HL-60/S4 treated with retinoic acid at 250 ng/mL for 4 days and 3 days (cell line): ENCODE measurements at regions not wholly inside any gene's neighbourhood (a gene's known extent, or its start where the extent isn't known, plus 50 kb on each side); places are given as distances from the start of the nearest gene placed in this dataset.

ENCODE experiments used
- in situ Hi-C: fragments of 300-500 bp; cut with MboI; formaldehyde crosslinking; loops from 2 replicates; pipeline ENCODE4 v1.7.0; 2022; ENCODE audit warnings: low sequenced_read_pairs

DNA sequence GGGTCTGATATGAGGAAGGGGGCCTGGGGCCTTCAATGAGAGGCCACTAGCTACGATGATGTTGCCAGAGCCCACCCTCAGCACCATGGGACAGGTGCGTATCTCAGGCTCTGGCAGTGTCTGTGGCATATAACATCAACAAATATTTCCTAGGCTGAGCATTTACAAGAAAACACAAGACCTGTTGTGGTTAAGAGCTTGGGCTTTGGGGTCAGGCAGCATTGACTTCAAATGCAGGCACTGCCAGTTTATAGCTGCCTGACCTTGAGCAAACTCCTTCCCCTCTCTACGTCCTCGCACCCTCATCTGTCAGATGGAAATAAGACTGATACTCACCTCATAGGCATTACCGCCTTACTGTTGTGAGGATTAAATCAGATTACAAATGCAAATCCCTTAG is 156.0 kb downstream of the KATNAL1 start:
- in situ Hi-C loops: no loop called here

DNA sequence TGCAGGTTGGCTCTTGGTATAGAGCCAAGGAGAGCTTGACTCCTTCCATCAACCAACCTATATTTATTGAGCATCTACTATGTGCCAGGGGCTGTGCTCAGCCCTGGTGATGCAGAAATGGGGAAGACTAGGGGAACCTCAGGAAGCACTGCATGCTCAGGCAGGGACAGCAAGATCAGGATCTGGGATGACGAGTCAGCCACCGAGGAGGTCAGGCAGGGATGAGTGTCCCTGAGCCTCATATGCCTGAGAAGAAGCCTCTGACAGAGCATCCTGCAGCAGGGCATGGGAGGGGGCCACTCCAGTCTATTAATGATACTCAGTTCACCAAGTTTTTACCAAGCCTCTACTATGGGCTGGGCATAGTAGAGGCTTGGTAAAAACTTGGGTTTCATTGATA is 158.1 kb downstream of the KATNAL1 start:
- in situ Hi-C loops: loop anchor here (25.0 kb wide), 1 partner anchor 413 kb away; no protein-coding TSS in a partner anchor

GRCh38 chr13:30148786-30149185 is 158.6 kb downstream of the KATNAL1 start:
- in situ Hi-C loops: loop anchor here (25.0 kb wide), 1 partner anchor 414 kb away; no protein-coding TSS in a partner anchor

DNA sequence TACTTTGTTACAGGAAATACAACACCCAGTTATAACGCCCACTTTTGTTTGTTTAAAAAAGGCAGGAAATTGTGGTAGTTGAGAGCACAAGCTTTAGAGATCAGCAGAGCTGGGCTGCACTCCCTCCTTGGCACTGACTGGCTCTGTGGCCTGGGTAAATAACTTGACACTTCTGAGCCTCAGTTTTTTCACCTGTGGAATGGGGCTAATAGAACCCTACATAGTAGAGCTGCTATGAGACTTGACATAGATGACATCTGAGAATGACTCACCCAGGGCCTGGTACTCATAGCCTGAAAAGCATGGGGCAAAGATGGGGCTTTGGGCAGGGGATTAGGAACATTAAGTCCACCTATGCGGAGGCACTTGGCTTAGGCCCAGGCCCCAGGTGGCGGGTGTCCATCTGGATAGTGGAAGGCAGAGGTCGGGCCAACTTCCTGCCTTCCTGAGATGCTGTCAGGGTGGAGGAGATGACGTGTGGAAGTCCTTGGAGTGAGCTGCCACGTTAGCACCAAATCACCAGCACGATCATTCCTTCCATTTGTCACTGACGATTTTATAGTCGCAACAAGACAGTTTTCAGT is 159.1 kb downstream of the KATNAL1 start:
- in situ Hi-C loops: loop anchor here (25.0 kb wide), 1 partner anchor 414 kb away; no protein-coding TSS in a partner anchor

DNA sequence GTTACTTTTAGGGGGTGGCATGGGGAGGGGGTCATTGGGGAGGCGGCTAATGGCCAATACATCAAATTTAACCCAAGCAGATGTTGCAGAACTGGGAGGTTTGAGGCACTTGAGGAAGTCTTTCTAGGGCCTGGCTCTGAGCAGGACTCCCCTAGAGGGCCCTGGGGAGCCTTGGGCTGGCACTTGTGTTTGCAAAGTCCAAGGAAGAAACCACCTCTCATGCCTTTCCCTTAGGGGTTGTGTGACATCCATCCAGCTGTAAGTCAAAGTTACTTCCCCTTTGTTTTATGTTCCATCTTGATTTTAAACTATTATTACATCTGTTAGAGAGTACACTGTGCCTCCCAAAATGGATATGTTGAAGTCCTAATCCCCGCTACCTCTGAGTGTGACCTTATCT is 159.9 kb downstream of the KATNAL1 start:
- in situ Hi-C loops: loop anchor here (25.0 kb wide), 1 partner anchor 415 kb away; no protein-coding TSS in a partner anchor

DNA sequence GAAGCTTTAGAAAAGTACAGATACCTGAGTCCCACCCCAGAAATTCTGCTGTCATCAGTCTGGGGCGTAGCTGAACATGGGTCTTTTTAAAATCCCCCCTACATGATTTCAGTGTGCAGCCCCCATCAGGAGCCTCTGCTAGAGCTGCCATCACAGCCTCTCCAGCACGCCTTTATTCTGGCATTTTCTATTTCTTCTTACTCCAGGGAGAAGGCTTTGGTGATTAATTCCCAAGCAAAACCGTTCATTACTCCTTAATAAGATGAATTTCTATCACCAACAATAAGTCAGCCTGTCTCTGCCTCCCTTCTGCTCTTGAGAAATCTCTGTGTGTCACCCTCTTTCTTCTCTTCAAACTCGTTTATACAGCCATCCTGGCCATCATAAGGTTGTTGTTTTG is 160.3 kb downstream of the KATNAL1 start:
- in situ Hi-C loops: loop anchor here (25.0 kb wide), 1 partner anchor 415 kb away; no protein-coding TSS in a partner anchor

- in situ Hi-C loops: loop anchor here (25.0 kb wide), 1 partner anchor 416 kb away; no protein-coding TSS in a partner anchor
Measured at GRCh38 chr13:30145709-30146367, 161.5 kb downstream of the KATNAL1 start.

- in situ Hi-C loops: loop anchor here (25.0 kb wide), 1 partner anchor 418 kb away; no protein-coding TSS in a partner anchor
Measured at GRCh38 chr13:30143666-30144400, 163.5 kb downstream of the KATNAL1 start.

- in situ Hi-C loops: loop anchor here (25.0 kb wide), 1 partner anchor 420 kb away; no protein-coding TSS in a partner anchor
Measured at GRCh38 chr13:30142486-30143211, 164.7 kb downstream of the KATNAL1 start.

- in situ Hi-C loops: loop anchor here (25.0 kb wide), 1 partner anchor 420 kb away; no protein-coding TSS in a partner anchor
Measured at GRCh38 chr13:30141775-30142485, 165.4 kb downstream of the KATNAL1 start.

DNA sequence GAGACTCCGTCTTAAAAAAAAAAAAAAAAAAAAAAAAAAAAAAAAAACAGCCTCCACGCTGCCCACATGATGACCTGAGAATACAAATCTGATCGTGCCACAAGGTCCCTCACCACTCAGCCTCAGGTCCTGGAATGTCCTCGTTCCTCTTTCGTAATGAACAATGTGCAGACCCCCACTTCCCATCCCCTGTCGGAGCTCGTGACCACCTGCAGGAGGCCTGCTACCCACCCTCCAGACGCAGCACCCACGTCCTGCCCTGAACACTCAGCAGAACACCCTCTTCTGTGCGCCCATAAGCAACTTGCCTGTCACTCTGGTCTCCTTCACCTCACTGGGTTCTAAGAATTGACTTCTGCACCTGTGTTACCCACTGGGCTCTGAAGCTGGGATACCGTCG is 166.4 kb downstream of the KATNAL1 start:
- in situ Hi-C loops: loop anchor here (25.0 kb wide), 1 partner anchor 421 kb away; no protein-coding TSS in a partner anchor

DNA sequence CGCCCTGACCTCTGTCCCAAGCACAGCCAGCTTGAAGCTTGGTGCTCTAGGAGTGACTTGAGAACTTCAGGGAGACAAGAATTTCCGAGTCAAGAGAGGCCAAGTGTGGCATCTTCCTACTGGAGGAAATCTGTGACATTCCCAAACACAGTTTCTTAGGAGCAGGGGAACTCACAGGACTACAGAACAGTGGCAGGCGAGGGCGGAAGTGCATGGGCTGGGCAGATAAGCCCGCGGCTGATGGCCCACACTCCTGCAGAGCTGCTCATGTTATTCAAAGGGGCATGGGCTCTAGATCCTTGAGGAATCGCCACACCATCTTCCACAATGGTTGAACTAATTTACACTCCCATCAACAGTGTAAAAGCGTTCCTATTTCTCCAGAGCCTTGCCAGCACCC is 168.8 kb downstream of the KATNAL1 start:
- in situ Hi-C loops: loop anchor here (25.0 kb wide), 1 partner anchor 424 kb away; no protein-coding TSS in a partner anchor

DNA sequence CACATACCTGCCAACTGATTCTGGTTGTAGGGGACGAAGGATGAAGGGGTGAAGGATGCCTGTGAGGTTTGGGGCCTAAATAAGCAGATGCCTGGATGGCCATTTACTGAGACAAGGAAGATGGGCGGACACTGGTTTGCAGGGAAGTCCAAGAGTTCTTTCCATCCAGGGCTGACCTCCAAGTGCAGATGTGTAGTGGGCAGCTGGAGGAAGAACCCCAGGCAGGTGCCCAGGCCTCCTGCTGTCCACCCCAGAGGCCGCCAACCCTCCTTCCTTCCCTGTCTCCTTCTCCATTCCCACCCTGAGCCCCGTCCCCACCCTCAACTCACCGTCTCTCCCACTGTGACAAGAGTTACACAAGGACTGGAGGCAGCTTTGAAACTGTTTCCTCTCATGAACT is 171.5 kb downstream of the KATNAL1 start:
- in situ Hi-C loops: loop anchor here (25.0 kb wide), 1 partner anchor 426 kb away; no protein-coding TSS in a partner anchor

DNA sequence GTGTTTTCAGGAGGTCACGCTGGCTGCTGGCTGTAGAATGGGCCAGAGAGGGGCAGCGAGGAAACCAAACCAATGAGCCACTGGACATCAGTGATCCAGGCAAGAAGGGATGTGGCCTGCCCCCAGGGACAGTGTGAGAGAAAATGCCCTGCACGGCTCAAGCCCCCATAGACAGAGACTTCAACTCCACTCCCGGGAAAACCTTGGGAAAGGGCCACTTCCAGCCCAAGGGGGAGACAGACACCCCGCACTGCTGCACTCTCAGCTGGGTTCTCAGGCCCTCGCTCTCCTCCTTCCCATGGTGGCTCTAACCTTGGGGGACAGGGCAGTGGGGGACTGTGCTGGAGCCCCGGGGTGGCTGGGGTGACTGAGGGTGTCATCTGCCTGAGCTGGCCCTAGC is 172.0 kb downstream of the KATNAL1 start:
- in situ Hi-C loops: loop anchor here (25.0 kb wide), 1 partner anchor 427 kb away; no protein-coding TSS in a partner anchor

DNA sequence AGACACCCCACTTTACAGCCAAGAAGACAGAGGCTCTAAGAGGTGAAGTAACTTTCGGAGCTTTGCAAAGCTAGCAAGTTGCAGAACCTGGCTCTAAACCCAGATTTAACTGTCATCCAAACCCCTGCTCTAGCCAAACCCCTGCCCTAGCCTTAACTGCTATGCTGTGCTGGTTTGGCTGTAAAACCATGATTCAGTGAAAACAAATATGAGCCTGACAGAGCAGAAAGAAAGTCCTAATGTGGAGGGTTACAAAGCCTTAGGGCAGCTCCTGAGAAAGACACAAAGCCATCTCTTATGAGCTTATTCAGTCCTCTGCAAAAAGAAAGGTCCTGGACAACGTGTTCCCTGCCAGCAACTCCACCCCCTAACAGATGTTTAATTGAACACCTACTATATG is 172.8 kb downstream of the KATNAL1 start:
- in situ Hi-C loops: loop anchor here (25.0 kb wide), 1 partner anchor 428 kb away; no protein-coding TSS in a partner anchor

GRCh38 chr13:30133996-30134395 is 173.4 kb downstream of the KATNAL1 start:
- in situ Hi-C loops: loop anchor here (25.0 kb wide), 1 partner anchor 428 kb away; no protein-coding TSS in a partner anchor

- in situ Hi-C loops: loop anchor here (25.0 kb wide), 1 partner anchor 429 kb away; no protein-coding TSS in a partner anchor
Measured at GRCh38 chr13:30133554-30133912, 173.8 kb downstream of the KATNAL1 start.

DNA sequence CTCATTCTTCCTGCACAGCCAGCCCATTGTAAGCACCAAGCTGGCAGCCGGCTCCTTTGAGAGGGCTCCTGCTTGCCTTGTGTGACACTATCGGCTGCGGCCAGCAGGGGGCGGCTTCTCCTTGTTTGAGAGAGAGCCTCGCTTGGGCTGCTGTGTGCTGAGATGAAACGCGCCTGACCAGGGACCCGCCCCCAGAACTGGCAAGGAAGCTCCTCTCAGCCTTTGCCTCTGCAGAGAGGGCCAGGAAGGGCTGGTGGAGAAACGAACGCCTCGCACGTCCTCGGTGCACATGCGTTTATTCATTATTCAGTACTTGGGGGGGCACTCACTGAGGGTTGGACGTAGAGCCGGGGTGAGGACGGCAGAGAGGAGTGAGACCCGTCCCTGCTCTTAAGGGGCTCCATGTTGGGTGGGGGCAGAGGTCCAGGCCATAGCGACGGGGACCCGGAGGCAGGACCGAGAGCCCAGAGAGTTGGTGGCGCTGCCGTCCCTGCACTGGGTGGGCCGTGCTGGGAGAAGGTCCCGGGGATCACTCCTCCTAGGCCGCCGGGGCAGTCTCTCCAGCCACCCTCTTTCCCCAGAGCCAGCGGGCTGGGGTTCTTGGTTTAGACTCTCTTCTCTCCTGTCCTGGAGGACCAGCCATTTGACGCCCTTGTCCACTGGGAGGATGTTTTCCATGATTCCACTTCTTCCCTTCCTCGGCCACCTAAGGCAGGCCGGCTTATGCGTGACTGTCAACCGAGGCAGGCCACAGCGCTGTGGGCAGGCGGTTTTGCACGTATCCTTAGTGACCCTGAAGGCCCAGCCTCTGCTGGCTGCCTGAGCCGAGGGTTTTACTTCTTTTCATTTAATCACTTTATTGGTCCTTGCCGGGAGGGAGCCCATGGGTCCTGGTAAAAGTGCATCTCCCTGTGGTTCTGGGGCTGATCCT is 174.5 kb downstream of the KATNAL1 start:
- in situ Hi-C loops: loop anchor here (25.0 kb wide), 1 partner anchor 429 kb away; no protein-coding TSS in a partner anchor
